ENCODE measurements at regions not wholly inside any gene's neighbourhood (a gene's known extent, or its start where the extent isn't known, plus 50 kb on each side); places are given as distances from the start of the nearest gene placed in this dataset.

- ChIA-PET CTCF (ENCODE audit: unreplicated experiment) (no interaction called here), POLR2A (interaction anchor here (0.6 to 1.1 kb wide), 2 partner anchors 12 to 14 kb away, joined by 3 to 4 read pairs; no protein-coding TSS in a partner anchor)
- Histone ChIP-seq H3K9me3 (ENCODE audit: low read length) (no peaks in the 10 kb centered on the region), H3K9me2 (ENCODE audit: insufficient read depth, low read length) (no peaks in the 10 kb centered on the region), H3K36me3 (ENCODE audit: insufficient read depth, low read length) (no peaks in the 10 kb centered on the region), H3K4me2 (ENCODE audit: low read length) (no peak overlapping the region), H2AFZ (ENCODE audit: low read length) (no peak overlapping the region), H4K20me1 (ENCODE audit: insufficient read depth, low read length) (no peaks in the 10 kb centered on the region), H3K79me2 (ENCODE audit: insufficient read depth, low read depth, low read length) (no peaks in the 10 kb centered on the region), H3K4me3 (ENCODE audit: low read depth, low read length, poor library complexity, severe bottlenecking) (no peak overlapping the region), H3K27ac (ENCODE audit: low read depth, low read length, poor library complexity, severe bottlenecking) (no peak overlapping the region), H3K4me1 (ENCODE audit: insufficient read depth, low read length, poor library complexity, severe bottlenecking) (no peaks in the 10 kb centered on the region)
- intact Hi-C loops (cut with micrococcal nuclease; ENCODE audit: unreplicated experiment) = no loop called here
- TF ChIP-seq CTCF (conservative IDR thresholded peaks at IDR 0.05; ENCODE audit: low read length) (no peak), EZH2phosphoT487 (IDR thresholded peaks at IDR 0.05; ENCODE audit: borderline replicate concordance, low read depth, low read length) (no peak)
- no TSS peak for BruUV-seq (replicated peaks)
- no peak for DNase-seq (ENCODE audit: low spot score)
Measured at GRCh38 chr6:146910611-146911010, 293.6 kb upstream of the STXBP5 start.

- TF ChIP-seq EZH2phosphoT487 (IDR thresholded peaks at IDR 0.05; ENCODE audit: borderline replicate concordance, low read depth, low read length) = no peak
- TF ChIP-seq CTCF (conservative IDR thresholded peaks at IDR 0.05; ENCODE audit: low read length) = no peak
- Histone ChIP-seq H3K9me2 (ENCODE audit: insufficient read depth, low read length) (no peaks in the 10 kb centered on the region), H3K36me3 (ENCODE audit: insufficient read depth, low read length) (no peaks in the 10 kb centered on the region), H4K20me1 (ENCODE audit: insufficient read depth, low read length) (no peaks in the 10 kb centered on the region), H3K4me3 (ENCODE audit: low read depth, low read length, poor library complexity, severe bottlenecking) (no peak overlapping the region), H3K79me2 (ENCODE audit: insufficient read depth, low read depth, low read length) (no peaks in the 10 kb centered on the region), H2AFZ (ENCODE audit: low read length) (no peak overlapping the region), H3K4me2 (ENCODE audit: low read length) (no peak overlapping the region), H3K9me3 (ENCODE audit: low read length) (no peaks in the 10 kb centered on the region), H3K4me1 (ENCODE audit: insufficient read depth, low read length, poor library complexity, severe bottlenecking) (no peaks in the 10 kb centered on the region), H3K27ac (ENCODE audit: low read depth, low read length, poor library complexity, severe bottlenecking) (no peak overlapping the region)
- DNase-seq (ENCODE audit: low spot score) = no peak
- BruUV-seq (replicated peaks) = no TSS peak
- POLR2A ChIA-PET = interaction anchor here (1.1 kb wide), 1 partner anchor 15 kb away, joined by 4 read pairs; no protein-coding TSS in a partner anchor
- intact Hi-C loops (cut with micrococcal nuclease; ENCODE audit: unreplicated experiment) = no loop called here
- CTCF ChIA-PET (ENCODE audit: unreplicated experiment) = no interaction called here
Measured at GRCh38 chr6:146911635-146912215, 292.5 kb upstream of the STXBP5 start.
